Adrenal gland (tissue), 5 donors: ENCODE measurements at regions not wholly inside any gene's neighbourhood (a gene's known extent, or its start where the extent isn't known, plus 50 kb on each side); places are given as distances from the start of the nearest gene placed in this dataset.

Experiments used
- CTCF ChIP-seq, 6 experiments: fragments of 450-650 bp in 4 of 6; fragments of 200-600 bp in 2 of 6; sonication (generic) in 1 of 6; IDR thresholded peaks; 1 replicate in 5 of 6; 2 replicates in 1 of 6; pipeline versions ENCODE4 v1.5.1 to v1.8.0; 2016 to 2021; ENCODE audit warnings: antibody characterized with exemption in 6 of 6, mild to moderate bottlenecking in 2 of 6, moderate library complexity in 1 of 6
- POLR2A ChIP-seq, 2 donors: fragments of 450-650 bp; IDR thresholded peaks; one replicate each; pipeline ENCODE4 v1.6.1; 2017; ENCODE audit warnings: antibody characterized with exemption in 2 of 2, mild to moderate bottlenecking in 2 of 2, moderate library complexity in 1 of 2
- donor health status: DM: no; HTN: no; CAD: no.

- TF ChIP-seq CTCF (IDR thresholded peaks at IDR 0.05) (no peak), POLR2A (IDR thresholded peaks at IDR 0.05) (no peak)
Measured at GRCh38 chr4:116395408-116395807, 690.0 kb downstream of the TRAM1L1 start.
